GM18520 (cell line): ENCODE measurements at regions not wholly inside any gene's neighbourhood (a gene's known extent, or its start where the extent isn't known, plus 50 kb on each side); places are given as distances from the start of the nearest gene placed in this dataset.

ENCODE experiments used
- ATAC-seq: cut with Tn5 transposase; IDR thresholded peaks from one replicate; pipeline ENCODE4 v1.9.1; 2021; ENCODE audit not compliant: unreplicated experiment

DNA sequence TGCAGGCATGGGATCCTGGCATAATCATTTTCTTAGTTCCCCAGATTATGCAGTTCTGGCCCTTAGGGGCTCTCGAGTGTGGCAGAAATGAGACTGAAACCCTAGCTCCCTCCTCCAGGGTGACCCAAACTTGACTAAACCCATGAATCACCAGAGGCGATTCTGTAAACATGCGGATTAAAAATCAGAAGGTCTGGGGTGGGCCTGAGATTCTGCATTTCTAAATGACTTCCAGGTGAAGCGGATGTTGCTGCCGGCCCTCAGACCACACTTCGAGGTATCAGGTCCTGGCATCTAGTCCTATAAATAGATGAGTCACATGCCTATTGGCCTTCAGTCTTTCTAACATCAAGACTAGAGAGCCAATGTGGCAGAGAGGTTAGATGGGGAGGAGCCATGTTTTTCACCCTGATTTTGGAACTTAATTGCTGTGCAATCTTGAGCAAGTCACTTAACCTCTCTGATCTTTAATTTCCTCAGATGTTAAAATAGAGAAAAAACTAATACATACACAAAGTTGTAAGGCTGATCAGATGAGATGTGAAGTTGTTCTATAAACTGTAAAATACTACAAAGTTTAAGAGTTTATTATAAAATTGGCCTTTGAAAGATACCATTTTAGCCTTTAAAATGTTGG, 431.2 kb downstream of the FOXO1 start:
- ATAC-seq = no peak

DNA sequence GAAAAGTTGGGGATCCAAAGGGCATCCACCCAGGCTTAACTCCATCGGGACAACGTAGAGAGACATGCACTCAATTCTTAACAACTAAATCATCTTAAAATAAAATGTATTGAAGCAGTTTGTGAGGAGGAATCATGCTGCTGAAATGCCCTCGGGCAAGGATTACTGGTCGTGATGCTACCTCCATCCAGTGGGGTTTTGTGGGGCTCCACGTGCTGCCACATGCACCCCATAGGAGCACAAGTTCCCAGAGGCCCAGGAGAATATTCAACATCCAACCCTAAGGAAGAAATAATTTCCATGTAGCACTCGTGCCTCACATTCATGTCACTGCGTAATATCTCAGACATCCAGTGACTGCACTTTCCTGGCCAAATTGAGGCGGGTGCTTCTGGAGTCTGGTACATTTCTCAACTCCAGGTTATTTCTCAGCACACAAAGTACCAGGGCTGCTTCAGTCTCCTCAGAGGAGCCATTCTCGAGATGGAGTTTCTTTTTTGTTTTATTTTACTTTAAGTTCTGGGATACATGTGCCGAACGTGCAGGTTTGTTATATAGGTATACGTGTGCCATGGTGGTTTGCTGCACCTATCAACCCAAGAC, 429.8 kb downstream of the FOXO1 start:
- no peak for ATAC-seq

DNA sequence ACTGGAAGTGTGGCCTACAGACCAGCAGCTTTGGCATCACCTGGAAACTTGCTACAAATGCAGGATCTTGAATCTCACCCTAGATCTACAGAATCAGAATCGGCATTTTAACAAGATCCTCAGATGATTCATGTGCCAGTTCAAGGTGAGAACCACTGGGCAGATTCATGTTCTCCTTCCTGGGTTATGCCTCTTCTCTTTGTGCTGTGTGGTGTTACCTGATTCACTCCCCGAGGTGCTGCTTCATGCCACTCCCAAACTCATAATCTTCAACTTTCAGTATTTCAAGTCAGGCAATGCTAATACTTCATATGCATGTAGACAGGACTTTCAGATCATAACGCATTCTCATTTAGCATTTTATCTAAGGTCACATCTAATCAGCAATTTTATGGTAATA, 427.7 kb downstream of the FOXO1 start:
- no peak for ATAC-seq

DNA sequence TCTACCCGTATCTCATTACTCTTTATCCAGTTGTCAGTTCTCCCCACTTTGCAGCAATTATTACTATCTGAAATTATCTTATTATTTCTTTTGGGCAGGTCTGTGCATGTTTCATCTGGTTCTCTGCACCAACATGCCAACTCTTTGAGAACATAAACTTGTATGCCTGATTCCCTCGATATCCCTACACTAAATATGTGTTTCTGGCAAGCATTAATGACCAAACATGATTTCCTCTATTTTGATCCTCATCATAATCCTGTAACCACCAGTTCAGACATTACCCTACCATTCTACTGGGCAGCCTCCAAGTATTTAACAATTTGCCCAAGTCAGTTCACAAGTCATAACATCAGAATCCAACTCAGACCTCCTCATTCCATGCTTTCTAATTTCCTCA, 426.1 kb downstream of the FOXO1 start:
- ATAC-seq = no peak

DNA sequence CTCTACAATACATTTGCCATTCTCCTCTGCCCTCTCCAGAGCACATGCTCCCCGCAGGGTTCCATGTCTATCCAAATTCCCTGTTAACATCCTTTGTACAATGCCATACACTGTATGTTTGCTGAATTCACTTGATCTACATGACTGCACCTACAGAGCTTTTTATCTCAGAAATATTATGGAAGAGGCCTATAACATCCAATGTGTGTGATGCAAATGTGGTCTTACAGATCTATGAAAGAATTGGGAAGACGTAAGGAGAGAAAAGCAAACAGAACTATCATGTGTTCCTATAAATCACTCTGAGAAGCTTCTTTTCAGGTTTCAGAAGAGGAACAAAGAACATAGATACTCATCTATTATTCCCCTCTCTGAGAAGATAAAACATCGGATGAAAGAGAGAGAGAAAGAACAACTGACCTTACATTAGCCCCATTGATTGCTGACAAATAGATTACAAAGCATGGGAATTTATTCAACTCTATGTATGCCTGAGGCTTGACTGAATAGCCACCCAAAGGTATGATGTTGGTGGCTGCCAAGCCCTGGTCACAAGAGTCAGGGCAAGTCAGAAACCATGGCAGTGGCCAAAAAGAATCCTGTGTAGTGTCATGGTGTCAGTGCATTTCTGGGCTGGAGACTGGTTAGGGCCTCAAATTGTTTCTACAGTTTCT, 425.2 kb downstream of the FOXO1 start:
- no peak for ATAC-seq

DNA sequence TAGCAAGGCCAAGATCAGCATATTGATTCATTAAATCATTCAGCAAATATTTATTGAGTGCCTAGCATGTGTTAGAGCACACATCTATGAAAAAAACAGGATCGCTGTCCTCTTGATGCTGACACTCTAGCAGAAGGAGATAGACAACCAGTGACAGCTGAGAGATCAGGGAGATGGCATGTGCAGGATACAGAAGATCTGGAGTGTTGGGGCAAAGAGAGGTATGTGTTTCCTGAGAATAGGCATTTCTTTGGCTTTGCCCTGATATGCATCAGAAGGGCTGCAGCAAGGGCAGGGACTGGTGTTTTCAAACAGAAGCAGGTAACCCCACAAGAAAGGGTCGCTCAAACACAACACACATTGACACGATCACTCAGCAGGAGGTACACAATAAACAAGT, 423.4 kb downstream of the FOXO1 start:
- no peak for ATAC-seq

DNA sequence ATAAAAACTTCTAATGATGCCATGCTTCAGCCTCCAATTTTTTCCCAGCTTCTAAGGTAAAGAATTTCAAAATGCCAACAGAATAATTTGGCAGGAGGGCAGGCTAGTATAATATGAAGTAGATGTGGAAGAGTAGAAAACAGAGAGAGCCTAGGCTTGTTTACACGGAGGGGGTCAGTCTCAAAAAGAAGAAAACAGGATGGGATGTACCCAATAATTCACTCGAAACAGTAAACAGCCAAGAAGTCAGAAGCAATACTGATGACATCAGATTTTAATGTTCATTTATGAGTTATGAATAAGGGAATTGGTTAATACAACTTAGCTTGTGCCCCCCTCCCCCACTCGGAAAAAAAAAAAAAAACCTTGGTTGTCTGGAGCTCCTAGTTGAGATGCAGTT, 422.5 kb downstream of the FOXO1 start:
- ATAC-seq = no peak

DNA sequence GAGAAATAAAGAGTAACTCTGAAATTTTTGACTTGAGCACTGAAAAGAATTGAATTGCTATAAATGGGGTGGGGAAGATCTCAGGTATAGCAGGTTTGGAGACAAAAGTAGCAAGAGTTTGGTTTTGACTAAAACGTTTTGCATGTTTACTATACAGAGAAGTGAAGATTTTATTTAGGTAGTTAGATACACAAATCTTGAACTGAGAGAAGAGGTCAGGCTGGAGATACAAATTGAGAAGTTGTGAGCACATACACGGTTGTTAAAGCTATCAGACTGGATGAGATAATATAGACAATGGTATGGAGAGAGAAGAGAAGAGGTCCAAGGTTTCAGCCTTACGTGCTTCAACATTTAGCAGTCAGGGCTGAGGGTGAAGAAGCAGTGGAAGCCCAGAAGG, 420.9 kb downstream of the FOXO1 start:
- ATAC-seq = no peak

DNA sequence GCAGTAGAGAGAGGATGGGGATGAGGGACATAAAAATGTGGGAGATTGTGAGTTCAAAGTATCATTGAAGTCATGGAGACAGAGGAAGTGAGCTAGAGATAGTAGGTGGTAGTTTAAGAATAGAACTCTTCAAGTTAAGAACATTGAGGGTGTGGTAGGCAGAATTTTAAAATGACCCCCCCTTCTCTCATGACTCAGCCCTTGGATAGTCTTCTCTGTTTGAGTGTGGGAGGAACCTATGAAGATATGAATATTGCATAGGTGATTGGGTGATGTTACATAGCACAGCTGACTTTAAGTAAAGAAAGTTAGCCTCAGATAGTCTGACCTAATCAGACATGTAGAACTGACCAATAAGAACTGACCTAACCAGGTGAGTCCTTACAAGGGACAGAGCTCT, 418.6 kb downstream of the FOXO1 start:
- ATAC-seq = no peak

DNA sequence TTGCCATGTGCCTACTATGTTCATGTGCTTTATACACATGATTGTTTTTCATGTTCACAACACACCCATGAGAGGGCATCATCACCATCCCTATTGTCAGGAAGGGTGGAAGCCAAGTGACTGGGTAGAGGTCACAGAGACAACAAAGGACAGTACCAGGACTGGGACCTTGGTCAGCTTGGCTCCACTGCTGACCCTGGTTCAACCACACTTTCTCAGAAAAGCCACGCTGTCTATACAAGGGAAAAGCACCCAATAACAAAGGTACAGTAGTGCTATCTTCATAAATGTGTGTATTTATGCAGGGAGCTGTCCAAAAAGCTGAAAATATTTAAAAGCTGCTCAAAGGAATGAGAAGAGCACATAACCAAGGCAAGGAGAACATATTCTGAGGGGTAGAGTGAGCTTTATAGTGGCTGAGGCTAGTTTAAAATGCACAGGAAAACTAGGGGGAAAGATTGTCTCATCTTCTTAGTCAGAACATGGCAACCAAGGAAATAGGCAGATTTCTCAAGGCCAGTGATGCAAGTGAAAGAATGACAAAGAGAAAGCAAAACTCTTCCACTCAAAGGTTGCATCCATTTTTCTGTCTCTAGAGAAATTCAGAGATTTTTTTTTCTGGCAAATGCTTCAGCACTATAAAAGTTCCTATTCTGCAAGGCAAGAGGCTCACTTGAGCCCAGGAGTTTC, 415.0 kb downstream of the FOXO1 start:
- peak; percentile 38 for ATAC-seq

DNA sequence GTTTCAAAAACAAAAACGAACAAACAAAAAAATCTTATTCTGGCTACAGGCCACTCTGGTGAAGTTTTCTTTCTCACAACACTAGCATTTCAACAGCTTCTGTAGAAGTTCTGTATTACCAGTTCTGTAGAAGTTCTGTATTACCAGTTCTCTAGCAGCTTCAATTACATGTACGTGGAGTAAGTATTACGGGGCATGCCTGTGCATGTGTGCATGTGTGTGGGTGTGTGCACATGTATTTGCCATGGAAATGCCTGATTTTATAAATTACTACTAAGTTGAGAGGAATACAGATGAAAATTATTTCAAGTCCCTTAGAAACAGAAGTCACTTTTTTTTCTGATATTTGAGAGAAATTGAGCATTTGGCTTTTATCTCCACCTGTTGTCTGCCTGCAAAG, 414.2 kb downstream of the FOXO1 start:
- ATAC-seq = no peak

DNA sequence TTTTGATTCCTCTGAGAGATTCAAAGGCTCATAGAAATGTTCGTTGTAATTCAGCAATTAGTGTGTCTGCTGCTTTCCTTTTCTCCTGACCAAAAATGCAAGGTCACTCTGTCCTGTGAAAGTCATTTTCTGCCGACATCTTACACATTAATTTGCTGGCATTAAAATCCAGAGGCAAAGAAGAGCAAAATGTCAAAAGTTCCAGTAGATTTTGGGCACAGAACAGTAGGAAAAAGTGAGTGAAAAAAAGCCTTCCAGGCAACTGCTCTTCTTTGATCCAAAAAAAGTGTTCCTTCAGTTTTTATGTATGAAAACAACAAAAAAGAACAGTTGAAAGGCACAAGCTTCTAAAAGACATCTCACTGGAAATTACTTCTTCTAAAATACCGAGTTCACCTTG, 413.8 kb downstream of the FOXO1 start:
- ATAC-seq = no peak

DNA sequence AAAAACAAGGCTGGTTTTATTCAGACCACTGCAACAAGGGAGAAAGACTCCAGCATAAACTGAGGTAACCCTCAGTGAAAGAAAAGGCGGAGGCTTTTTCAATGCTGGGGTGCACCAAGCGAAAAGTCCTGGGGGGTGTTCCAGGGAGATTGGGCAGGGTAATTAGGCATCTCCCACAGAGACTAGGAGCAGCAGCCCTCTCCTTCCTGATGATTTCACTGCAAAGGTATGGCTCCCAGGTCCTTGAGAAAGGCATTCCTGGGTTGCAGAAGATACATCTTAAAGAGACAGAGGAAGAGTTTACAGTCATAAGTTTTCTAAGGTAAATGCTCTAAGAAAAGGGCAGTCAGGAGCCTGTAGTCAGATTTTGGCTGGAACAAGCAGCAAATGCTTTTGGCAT, 412.0 kb downstream of the FOXO1 start:
- ATAC-seq = no peak

DNA sequence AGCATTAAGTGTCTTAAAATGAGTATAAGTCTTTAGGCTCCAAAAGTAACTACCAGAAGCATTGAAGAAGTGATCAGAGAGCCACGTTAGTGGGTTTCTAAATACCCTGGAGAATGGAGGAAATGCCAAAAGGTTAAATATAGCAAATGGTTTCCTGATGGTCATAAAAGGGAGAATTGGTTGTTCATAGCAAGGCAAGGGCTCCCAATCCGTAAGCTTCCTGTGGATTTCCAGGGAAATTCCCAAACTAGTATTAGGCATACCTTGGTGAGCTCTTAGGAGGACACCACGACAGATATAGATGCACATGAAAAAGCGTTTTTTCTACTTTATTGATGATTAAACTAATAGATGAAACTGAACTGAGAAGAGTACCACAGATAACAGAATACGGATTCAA, 410.9 kb downstream of the FOXO1 start:
- no peak for ATAC-seq

DNA sequence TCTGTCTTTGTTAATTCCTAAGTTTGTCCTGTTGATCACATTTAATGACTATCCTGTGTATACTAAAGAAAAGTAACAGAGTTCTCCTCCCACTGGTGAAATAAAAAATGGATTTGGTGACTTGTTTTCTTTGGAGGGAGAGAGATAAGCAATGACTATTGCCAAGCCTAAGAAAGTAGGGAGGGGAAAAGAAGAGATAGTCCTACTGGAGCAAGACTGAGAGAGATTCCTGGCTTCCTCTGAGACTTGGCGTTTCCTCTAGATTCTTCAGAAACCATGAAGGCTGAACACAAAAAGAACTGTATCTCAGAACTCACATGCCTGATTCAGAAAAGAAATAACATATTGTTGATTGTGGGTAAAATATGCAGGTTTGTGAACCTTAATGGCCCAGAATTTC, 406.5 kb downstream of the FOXO1 start:
- no peak for ATAC-seq

DNA sequence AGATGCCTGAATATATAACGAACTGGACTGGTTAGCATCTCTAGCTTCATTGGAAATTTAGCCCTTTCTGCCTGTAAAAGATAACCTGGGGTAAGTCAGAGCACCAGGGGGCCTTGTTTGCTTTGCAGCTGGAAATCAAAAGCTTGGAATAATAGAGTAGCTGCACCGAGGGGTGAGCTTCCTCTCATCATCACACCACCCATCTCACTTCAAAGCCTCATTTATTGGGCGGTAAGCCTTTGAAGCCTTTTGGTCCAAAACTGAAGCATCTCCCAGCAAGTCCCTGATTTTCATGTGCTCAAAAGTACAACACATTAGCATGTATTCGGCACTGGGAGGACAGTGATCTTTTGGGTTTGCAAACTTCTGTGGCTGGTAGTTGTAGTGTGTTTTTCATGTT, 405.1 kb downstream of the FOXO1 start:
- no peak for ATAC-seq

DNA sequence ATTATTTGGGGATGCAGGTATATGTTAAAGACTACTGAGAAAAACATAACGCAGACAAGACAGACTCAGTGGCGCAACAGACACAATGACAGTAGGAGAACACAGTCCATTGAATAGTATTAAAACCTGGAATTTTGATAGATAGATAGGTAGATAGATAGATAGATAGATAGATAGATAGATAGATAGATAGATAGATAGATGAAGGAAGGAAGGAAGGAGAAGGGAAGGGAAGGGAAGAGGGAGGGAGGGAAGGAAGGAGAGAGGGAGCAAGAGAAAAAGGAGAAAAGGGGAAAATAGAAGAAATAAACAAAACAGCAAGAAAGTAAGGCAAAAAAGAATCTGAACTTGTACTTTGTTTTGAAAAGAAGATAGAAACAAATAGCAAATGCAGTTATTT, 404.5 kb downstream of the FOXO1 start:
- ATAC-seq = no peak

DNA sequence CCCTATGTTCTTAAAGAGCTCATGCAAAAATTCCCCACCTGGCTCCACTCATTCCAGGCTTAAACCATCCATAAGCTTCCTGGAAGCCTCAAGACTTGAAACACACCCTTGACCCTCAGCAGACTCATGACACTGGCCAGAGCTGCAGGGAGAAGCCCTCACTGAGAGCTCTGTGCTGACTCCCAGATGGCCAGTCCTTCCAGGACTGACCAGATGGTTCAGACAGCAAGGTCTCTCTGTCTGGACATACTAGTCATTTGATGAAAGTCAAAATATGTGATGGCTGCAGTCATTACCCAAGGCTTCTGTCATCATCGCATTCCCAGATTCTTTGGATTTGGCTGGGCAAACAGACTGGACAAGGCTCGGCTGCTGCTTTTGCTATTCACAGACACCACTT, 397.4 kb downstream of the FOXO1 start:
- ATAC-seq = no peak

DNA sequence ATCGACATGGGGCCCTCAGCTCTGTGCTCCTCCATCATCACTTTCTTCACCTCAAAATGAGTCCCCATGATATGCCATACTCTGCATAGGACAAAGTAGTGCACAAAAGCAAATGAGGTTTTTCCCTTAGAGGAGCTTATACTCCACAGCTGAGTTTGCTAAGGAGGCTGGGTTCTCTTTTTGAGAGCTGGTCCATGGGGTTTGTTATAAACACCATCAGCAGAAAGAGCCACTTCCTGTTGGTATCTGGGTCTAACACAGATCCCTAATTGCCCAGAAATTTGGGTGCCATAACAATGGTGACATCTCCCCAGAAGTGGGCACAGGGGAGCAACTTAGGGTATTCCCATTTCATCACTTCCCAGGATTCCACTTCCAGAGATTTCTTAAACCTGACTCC, 395.7 kb downstream of the FOXO1 start:
- no peak for ATAC-seq

DNA sequence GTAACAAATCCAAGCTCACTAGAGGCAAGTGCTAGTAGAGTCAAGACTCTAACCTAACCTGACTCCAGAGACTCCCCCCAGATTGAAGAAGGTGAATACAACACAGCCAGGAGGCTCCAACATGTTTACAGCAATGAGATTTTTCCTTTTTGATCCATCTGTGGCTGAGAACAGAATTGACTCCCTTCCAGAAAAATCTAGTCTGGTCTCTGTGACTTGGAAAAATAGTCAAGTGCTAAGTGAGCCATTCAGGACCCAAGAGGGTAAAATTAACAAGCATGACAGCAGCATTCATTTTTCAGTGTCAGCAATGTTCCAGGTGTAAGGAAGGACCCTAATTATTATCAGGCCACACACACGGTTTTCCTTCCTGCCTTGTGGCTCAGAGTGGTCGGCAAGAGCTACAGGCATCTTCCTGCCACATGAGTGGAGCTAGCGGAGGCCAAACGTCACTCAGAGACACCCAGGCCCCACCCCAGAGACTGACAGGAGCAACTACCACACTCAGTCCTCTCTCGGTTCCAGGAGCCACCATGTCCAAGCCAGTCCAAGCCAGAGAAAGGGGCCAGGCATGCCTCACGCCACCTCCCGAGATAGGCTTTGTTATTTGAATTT, 395.1 kb downstream of the FOXO1 start:
- ATAC-seq = no peak

DNA sequence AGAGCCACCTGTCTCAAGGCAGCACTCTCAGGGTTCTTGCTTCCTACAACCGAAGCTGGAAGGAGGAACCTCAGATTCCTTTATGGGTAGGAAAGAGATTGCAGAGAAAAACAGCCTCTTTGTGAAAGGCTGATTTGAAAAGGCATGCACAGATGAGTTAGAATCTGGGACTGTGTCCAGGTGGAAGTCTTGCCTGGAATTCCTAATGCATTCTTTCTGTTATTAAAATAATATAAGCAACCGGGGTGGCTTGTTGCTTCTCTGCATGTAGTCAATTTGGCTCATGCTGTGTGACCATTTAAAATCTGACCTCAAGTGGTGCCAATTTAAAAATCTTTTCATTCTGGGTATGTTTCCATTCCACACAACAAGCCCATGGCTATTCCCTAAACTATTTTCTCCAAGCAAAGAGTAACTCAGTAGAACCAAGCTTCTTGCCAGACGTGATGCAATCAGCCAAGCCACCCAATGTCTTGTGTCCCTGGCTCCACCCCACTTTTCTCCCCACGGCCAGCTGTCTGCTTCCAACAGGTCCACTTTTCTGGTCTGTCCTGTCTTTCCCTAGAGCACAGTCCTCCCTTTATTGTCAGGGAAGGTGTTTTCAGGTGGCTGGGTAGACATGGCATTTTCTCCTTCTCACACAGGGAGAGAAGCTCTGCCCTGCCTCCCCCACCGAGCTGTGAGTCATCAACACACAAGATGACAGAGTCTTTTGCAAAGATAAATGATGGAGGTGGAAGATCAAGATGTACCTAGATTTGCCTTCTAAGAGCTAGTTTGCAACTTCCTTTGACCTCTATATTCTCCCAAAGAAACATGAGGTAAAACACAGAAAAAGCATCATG, 394.3 kb downstream of the FOXO1 start:
- no peak for ATAC-seq
